ENCODE measurements at regions not wholly inside any gene's neighbourhood (a gene's known extent, or its start where the extent isn't known, plus 50 kb on each side); places are given as distances from the start of the nearest gene placed in this dataset.

- no peak for TF ChIP-seq CTCF (IDR thresholded peaks at IDR 0.05; ENCODE audit: borderline replicate concordance, insufficient read depth, low read depth, low read length)
- no peak overlapping the region for H3K4me3 ChIP-seq (ENCODE audit: low read depth, low read length)
These were observed 65.0 kb upstream of the MEIS2 start for GRCh38 chr15:37165395-37165794.

- no peak overlapping the region for H3K4me3 ChIP-seq (ENCODE audit: low read depth, low read length)
- no peak for TF ChIP-seq CTCF (IDR thresholded peaks at IDR 0.05; ENCODE audit: borderline replicate concordance, insufficient read depth, low read depth, low read length)
These were observed 66.1 kb upstream of the MEIS2 start for GRCh38 chr15:37166402-37166801.

GRCh38 chr15:37181339-37181738 lies 81.0 kb upstream of the MEIS2 start:
- no peak overlapping the region for H3K4me3 ChIP-seq (ENCODE audit: low read depth, low read length)
- no peak for TF ChIP-seq CTCF (IDR thresholded peaks at IDR 0.05; ENCODE audit: borderline replicate concordance, insufficient read depth, low read depth, low read length)

- H3K4me3 ChIP-seq (ENCODE audit: low read depth, low read length) = no peak overlapping the region
- TF ChIP-seq CTCF (IDR thresholded peaks at IDR 0.05; ENCODE audit: borderline replicate concordance, insufficient read depth, low read depth, low read length) = no peak
These were observed 99.2 kb upstream of the MEIS2 start for GRCh38 chr15:37199545-37199944.

- no peak overlapping the region for H3K4me3 ChIP-seq (ENCODE audit: low read depth, low read length)
- no peak for TF ChIP-seq CTCF (IDR thresholded peaks at IDR 0.05; ENCODE audit: borderline replicate concordance, insufficient read depth, low read depth, low read length)
These were observed 102.7 kb upstream of the MEIS2 start for GRCh38 chr15:37203050-37203449.

- no peak for TF ChIP-seq CTCF (IDR thresholded peaks at IDR 0.05; ENCODE audit: borderline replicate concordance, insufficient read depth, low read depth, low read length)
- H3K4me3 ChIP-seq (ENCODE audit: low read depth, low read length) = no peak overlapping the region
These were observed 104.3 kb upstream of the MEIS2 start for GRCh38 chr15:37204692-37205091.

- no peak for TF ChIP-seq CTCF (IDR thresholded peaks at IDR 0.05; ENCODE audit: borderline replicate concordance, insufficient read depth, low read depth, low read length)
- no peak overlapping the region for H3K4me3 ChIP-seq (ENCODE audit: low read depth, low read length)
These were observed 106.3 kb upstream of the MEIS2 start for GRCh38 chr15:37206690-37207089.

Measured in GM12875 (cell line).